ENCODE measurements at regions not wholly inside any gene's neighbourhood (a gene's known extent, or its start where the extent isn't known, plus 50 kb on each side); places are given as distances from the start of the nearest gene placed in this dataset.
A peak's percentile ranks its signal among the peaks of the same experiment; 100 is the strongest.

DNA sequence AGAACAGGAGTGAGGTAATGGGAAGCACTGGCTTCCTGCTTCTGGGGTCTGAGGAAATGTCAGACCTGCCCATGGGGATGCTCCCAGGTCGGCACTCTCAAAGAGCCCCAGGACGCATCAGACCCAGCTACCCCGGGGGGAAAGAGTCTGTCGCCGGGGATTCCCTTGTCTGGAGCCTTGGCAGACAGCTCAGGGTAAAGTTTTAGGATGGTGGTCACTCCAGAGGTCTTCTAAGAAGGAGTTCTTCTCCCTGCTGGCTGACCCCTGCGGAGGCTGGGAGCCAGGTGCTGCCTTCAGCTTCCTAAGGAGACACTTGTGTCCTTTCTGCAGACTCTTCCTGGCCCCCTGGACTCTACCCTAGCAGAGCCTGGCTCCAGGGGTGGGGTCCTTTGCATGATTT lies 61.9 kb upstream of the PSEN2 start:
- ATAC-seq, result no peak
- no peaks in the 10 kb centered on the region for H3K36me3 ChIP-seq (ENCODE audit: low read depth)
- intact Hi-C loops (cut with DNase I, micrococcal nuclease), result no loop called here

DNA sequence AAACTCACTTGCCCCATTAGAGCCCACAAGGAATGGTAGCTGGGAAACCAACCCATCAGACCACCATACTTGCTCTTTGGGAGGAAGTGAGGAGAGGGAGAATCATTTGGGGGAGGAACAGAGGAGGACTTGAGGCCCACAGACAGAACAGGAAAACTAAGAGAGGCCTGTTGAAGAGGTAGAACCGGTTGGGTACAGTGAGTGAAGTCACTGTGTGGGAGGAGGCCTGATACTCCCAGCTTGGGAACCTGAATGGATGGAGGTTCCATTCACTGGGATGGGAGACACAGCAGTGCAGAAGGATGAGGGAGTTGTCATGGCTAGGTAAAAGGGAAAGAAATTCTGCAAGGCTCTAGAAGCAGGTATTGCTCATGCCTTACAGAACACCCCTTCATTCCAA lies 63.4 kb upstream of the PSEN2 start:
- TF ChIP-seq, protein P1, sequence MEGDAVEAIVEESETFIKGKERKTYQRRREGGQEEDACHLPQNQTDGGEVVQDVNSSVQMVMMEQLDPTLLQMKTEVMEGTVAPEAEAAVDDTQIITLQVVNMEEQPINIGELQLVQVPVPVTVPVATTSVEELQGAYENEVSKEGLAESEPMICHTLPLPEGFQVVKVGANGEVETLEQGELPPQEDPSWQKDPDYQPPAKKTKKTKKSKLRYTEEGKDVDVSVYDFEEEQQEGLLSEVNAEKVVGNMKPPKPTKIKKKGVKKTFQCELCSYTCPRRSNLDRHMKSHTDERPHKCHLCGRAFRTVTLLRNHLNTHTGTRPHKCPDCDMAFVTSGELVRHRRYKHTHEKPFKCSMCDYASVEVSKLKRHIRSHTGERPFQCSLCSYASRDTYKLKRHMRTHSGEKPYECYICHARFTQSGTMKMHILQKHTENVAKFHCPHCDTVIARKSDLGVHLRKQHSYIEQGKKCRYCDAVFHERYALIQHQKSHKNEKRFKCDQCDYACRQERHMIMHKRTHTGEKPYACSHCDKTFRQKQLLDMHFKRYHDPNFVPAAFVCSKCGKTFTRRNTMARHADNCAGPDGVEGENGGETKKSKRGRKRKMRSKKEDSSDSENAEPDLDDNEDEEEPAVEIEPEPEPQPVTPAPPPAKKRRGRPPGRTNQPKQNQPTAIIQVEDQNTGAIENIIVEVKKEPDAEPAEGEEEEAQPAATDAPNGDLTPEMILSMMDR (IDR thresholded peaks at IDR 0.05), result no peak
- ATAC-seq, result peak; percentile 10
- Histone ChIP-seq H3K9me3 (no peaks in the 10 kb centered on the region), H3K36me3 (ENCODE audit: low read depth) (no peaks in the 10 kb centered on the region), H3K4me3 (no peak overlapping the region), H3K4me1 (ENCODE audit: low read depth) (no peaks in the 10 kb centered on the region)
- DNase-seq, result no peak
- intact Hi-C loops (cut with DNase I, micrococcal nuclease), result no loop called here

More for the DNA sequence above, 61.9 kb upstream of the PSEN2 start:
- TF ChIP-seq, protein P1 (IDR thresholded peaks at IDR 0.05), result no peak
- H3K4me1 ChIP-seq (ENCODE audit: low read depth), result no peaks in the 10 kb centered on the region
- DNase-seq, result no peak
- no peak overlapping the region for H3K4me3 ChIP-seq
- no peaks in the 10 kb centered on the region for H3K9me3 ChIP-seq

DNA sequence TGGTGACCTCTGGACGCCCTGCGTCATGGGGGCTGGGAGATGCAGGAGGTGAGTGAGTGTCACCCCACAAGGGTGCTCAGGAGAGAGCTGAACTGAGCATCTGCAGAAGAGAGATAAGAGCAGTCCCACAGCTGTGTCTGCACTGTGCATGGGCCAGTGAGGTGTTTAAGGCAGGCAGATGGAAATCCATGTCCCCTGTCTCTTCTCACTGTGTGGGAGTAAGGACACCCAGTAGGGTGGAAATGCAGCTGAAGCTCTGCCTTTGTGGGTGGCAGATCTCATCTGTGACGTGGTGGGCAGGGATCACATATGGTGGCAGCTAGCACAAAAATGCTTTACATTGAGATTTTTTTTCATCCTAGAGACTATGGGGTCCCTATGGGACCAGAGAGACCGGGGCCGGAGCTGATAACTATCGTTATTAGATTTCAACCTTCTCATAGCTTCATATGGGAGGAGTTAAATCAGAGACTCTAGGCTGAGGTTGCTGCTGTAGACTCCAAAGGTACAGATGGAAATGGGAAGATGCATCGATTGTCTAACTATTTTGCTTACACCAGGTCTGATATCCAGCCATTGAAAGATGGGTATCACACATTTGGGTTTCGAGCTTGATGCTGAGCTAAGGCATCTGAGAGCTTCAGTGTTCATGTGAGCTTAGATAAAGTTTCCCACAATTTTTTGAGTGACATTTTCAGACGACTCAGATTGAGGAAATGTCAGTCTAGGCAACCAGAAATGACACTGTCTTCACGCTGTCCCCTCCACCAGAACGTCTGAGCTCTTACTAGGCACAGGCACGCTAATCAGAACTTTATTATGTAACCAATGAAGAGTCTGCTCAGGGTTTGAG lies 65.3 kb upstream of the PSEN2 start:
- TF ChIP-seq, protein P1 (IDR thresholded peaks at IDR 0.05), result no peak
- ATAC-seq (no peak), DNase-seq (no peak)
- intact Hi-C loops (cut with DNase I, micrococcal nuclease), result no loop called here
- no peak overlapping the region for H3K4me3 ChIP-seq
- no peaks in the 10 kb centered on the region for H3K36me3 ChIP-seq (ENCODE audit: low read depth)
- no peaks in the 10 kb centered on the region for H3K4me1 ChIP-seq (ENCODE audit: low read depth)
- no peaks in the 10 kb centered on the region for H3K9me3 ChIP-seq

DNA sequence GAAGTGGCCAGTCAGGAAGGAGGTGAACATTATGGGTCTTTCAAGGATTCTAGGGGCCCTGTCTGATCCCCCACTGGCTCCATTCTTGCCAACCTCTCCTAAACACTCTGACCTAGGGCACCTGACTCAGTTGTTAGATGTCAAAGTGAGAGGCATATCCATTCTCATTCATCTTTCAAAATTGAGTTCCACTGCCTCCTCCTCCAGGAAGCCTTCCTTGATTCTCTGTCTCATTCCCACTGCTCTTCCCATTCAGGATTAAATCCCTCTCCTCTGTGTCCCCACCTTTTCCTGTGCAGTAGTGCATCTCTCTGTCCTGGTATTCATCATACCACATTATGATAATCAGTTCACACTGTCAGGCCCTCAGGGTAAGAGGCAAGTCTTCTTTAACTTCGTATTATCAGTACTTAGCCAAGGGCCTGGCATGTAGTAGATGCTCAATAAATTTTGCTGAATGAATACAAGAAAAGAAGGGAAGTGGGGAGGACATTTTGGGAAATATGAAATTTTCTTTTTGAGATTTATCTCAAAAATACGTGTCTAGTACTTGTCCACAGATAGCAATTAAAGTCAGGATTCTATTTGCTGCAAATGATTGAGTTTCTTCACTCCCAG lies 61.8 kb upstream of the ITPKB start:
- DNase-seq, result no peak
- Histone ChIP-seq H3K4me3 (no peak overlapping the region), H3K4me1 (ENCODE audit: low read depth) (no peaks in the 10 kb centered on the region), H3K9me3 (no peaks in the 10 kb centered on the region), H3K36me3 (ENCODE audit: low read depth) (no peaks in the 10 kb centered on the region)
- TF ChIP-seq, protein P1 (IDR thresholded peaks at IDR 0.05), result no peak
- ATAC-seq, result no peak
- intact Hi-C loops (cut with DNase I, micrococcal nuclease), result no loop called here

DNA sequence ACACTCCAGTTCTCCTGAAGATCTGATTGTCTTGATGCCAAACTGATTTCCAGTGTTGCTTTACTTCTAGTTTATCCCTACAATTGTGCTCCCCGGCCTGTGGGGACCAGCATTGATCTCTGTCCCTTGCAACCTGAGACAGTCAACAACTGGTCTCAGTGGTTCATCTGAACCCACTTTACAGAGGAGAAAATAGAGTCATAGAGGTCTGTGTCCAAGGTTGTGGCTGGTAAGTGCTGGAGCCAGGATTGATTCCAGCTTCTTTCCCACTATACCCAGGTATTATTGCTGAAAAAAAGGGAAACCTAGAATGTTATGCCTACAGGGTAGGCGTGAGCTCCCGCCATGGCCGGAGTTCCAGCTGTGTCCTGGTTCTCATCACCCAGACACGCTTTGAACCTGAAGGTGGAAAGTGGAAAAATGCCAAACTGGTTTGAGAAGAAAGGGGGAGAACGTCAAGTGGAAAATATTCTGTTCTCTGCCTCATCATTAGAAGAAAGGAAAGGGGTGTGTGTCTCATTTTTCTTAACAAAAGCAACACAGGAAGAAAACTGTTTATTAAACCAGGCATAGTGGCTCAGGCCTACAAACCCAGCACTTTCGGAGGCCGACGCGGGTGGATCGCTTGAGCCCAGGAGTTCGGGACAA lies 60.7 kb upstream of the ITPKB start:
- no peaks in the 10 kb centered on the region for H3K36me3 ChIP-seq (ENCODE audit: low read depth)
- TF ChIP-seq, protein P1 (IDR thresholded peaks at IDR 0.05), result no peak
- no peaks in the 10 kb centered on the region for H3K9me3 ChIP-seq
- no peaks in the 10 kb centered on the region for H3K4me1 ChIP-seq (ENCODE audit: low read depth)
- intact Hi-C loops (cut with DNase I, micrococcal nuclease), result no loop called here
- DNase-seq (no peak), ATAC-seq (no peak)
- no peak overlapping the region for H3K4me3 ChIP-seq
